NCI-H226 (cell line): ENCODE measurements at regions not wholly inside any gene's neighbourhood (a gene's known extent, or its start where the extent isn't known, plus 50 kb on each side); places are given as distances from the start of the nearest gene placed in this dataset.

Experiments used
- DNase-seq: peaks from one replicate; pipeline ENCODE4 v3.0.0-alpha.2; 2015

DNA sequence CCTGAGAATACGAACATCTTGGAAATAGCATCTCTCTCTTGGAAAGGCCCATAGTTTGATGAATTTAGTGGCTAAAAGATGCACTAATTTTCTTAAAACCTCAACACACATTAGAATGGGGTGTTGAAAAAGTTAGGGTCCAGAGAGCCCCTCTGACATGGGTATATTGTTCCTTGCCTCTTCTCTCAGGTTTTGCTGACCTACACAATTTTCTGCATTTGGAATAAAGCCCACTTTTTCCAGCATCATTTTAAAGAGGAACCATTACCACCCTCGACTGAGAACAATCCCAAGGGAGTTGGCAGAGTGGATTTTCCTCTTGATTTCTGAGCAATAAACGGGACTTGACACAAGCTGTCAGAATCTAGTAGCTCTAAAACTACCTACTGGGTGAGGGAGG lies 156.1 kb downstream of the PMP22 start:
- DNase-seq: no peak

- peak; percentile 35 for DNase-seq
Measured at GRCh38 chr17:15106540-15106939, 158.6 kb downstream of the PMP22 start.

- no peak for DNase-seq
Measured at GRCh38 chr17:15103785-15104184, 161.3 kb downstream of the PMP22 start.

DNA sequence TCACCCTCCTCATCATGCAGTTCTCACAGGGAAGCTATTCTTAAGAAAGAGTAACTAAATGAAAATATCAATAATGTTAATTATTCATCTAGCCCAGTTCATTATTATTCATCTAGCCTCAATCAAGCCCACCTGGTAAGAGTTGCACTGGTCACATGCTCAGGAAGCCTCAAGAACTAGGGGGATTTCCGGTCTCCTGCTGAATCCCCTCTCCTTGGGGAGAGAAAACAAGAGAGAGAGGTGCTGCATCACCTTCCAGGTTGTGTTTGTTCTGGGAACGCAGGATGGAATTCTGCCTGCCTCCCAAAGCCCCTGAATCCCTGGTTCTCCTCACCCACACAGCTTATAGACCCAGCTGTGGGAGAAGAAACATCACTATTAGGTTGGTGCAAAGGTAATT lies 164.0 kb downstream of the PMP22 start:
- no peak for DNase-seq

DNA sequence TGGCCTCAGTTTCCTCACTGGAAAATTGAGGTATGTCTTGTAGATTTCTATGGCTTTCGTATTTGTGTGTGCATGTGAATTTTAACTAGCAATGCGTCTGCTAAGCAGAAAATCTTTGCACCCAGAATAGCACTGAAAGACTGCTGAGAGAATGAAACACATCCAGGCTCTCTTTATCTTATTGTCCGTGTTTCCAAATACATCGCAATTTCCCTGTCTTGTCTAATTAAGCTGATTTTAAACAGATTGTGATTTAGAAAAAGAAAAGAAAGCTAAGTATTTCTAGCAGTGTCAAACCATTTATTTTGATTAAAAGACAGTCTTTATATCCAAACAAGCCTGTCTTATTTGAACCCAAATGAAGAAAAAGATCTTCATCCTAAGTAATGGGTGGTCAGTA lies 168.6 kb downstream of the PMP22 start:
- no peak for DNase-seq

- DNase-seq: no peak
Measured at GRCh38 chr17:15095935-15096334, 169.2 kb downstream of the PMP22 start.

- no peak for DNase-seq
Measured at GRCh38 chr17:15092762-15093161, 172.4 kb downstream of the PMP22 start.

DNA sequence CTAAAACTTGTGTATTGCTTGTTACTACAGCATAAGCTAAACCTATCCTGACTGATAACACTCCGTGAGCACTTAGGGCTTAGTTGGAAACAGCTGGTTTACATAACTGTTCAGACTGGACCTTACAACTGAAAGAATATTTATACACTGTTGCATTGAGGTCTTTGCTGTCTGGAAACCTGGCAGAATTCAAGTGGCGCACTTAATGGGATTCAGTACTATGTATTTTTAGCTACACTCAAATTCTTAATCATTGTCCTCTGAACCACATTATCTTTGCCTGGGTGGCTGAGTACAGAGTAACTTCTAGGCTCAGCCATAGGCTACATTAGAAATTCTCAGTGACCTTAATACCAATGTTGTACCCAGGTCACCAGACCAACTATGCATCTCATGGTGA lies 172.9 kb downstream of the PMP22 start:
- no peak for DNase-seq

GRCh38 chr17:15091825-15092224 lies 173.3 kb downstream of the PMP22 start:
- no peak for DNase-seq

DNA sequence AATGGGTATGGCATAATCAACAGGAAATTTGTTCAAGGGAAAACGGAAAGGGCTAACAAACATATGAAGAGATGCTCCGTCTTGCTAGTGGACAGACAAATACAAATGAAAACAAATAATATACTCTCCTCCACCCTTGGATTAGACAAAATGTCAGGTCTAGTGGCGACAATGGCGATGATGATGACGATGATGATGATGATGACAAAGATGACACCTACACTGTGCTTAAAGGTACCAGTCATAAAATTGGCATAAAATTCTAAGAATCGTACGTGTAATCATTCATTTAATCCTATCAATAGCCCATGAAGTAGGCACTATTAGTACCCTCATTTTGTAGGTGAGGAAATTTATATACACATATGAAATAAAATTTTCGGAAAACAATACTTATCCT lies 174.6 kb downstream of the PMP22 start:
- DNase-seq: no peak

DNA sequence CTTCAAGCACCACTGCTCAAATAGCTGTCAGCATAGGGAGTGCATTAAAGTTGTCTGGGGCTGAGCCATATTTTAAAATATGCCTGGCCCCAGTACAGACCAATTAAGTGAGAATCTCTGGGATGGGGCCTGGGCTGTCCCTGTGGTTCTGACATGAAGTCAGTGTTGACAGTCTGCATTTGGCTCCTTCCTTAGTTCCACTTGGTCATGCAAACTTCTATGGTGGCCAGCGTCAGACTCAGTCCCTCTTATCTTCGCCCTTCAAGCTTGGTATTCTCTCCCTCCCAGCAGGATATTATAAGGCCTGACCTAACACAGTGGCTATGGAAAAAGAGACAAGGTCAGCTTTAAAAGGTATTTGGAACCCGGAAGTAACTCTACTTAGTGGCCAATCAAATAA lies 177.2 kb downstream of the PMP22 start:
- no peak for DNase-seq

DNA sequence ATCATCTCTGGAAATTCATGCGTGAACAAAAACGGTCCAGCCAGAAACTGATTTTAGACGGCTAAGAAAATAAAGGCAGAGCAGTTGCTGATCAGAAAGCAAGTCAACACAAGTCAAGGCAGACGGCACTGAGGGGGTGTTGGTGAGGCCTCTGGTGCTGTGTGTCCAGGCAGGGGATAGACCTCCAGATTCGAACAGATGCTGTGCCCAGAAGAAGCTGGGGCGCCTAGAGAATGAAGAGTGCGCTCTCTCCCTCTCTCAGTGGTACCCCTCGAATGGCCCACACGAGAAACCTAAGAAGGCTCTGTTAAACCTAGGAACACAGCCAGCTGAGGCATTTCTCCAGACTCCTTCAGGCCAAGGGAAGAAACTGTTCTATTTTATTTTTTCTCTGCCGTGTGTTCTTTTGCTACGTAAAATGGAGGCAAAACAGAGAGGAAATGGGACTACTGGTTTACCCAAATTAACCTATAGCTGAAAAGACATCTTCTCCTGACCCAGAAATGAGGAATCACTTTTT lies 178.3 kb downstream of the PMP22 start:
- DNase-seq: no peak

DNA sequence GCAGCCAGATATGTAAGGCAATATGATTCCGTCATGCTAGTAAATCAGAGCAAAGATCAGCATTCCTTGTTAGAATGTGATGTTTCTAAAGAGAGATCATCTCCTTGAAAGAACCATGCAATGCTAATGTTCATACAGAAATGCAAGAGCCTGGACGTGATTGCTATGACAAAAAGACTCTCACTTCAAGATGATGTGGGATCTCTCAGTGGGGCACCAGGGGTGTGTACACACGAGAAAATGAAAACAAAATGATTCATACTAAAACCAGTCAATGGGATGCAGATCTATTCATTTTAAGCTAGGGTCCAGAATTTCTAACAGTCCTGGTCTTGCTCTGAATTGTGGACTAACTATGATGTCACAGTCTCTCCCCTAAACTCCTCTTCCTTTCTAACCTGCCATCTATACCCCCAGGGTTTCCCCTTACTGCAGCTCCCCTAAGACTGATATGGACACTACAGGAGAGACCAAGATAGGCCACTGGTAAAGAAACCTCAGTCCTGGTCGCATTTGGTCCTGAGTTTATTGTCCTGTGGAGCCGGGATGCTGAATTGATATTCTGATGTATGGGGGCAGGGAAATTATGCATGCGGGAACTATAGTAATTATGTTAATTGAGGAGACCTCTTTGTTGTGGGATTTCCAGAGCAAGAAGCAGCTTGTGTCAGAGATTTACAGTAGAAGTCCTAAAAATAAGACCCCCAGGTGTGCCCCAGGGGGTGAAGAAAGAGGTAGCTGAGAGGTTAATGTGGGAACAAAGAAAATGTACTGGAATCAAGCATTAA lies 179.0 kb downstream of the PMP22 start:
- no peak for DNase-seq

DNA sequence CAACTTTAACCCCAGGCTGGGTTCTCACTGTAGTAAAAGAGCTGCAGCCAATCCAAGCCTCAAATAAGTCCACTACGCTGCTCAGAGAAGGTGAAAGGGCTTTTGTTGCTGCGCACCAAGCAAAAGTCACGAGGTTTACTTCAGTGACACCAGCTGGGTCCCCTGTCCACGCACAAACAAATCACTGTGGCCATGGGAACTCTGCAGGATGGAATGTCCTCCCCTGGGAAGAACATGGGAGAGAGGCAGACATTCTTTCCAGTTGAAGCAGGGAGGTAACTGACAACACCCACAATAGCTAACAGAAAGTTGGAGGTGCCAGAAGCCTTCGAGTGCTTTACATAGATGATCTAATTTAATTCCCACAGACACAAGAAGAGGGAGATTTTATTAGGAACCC lies 181.9 kb downstream of the PMP22 start:
- DNase-seq: no peak

DNA sequence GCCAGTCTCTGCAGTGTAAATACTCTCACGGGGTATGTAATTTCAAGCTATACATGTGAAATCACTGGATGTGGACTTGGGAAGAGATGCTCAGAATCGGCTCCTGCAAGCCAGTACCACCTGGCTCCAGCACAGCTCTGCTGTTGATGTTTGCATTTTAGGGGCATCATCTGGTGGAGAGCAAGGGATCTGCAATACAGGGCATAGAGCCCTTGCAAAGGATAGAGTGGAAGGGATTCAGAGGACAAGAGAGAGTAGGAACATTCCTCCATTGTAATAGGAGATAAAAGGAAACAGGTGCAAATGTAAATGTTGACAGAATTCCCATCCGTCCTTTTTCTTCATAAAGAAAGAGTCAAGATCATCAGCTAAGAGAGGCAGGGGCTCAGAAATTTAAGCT lies 184.1 kb downstream of the PMP22 start:
- DNase-seq: no peak

GRCh38 chr17:15078570-15078969 lies 186.6 kb downstream of the PMP22 start:
- no peak for DNase-seq

DNA sequence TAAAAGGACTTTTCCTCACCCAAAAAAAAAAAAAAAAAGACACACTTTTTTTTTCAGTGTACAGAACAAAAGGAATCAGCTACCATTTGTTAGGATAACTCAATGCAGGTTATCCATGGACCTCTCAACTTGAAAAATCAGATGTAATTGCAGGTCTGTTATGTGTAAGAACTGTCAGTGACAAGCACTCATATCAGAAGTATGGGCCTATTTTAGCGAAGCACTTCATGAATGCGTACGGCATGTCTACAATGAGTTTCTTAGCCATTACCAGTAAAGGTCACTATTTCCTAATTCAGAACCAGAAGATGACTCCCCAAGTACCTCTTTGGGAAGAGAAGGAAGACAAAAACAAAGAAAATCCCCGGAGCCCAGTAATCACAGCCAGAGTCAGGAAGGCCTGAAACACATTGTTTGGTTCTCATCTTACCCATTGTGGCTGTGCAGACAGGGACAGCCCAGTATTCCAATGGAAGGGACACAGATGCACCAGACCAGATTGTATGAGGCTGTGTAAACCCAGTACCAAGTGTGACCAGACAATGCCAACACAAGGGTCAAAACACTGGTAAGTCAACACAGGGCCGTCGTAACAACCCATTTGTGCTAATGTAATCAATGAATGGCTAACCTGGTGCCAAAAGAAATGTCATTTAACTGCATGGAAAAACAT lies 188.0 kb downstream of the PMP22 start:
- DNase-seq: no peak

- DNase-seq: no peak
Measured at GRCh38 chr17:15051933-15052332, 213.2 kb downstream of the PMP22 start.

GRCh38 chr17:15049795-15050160 lies 215.3 kb downstream of the PMP22 start:
- DNase-seq: no peak

DNA sequence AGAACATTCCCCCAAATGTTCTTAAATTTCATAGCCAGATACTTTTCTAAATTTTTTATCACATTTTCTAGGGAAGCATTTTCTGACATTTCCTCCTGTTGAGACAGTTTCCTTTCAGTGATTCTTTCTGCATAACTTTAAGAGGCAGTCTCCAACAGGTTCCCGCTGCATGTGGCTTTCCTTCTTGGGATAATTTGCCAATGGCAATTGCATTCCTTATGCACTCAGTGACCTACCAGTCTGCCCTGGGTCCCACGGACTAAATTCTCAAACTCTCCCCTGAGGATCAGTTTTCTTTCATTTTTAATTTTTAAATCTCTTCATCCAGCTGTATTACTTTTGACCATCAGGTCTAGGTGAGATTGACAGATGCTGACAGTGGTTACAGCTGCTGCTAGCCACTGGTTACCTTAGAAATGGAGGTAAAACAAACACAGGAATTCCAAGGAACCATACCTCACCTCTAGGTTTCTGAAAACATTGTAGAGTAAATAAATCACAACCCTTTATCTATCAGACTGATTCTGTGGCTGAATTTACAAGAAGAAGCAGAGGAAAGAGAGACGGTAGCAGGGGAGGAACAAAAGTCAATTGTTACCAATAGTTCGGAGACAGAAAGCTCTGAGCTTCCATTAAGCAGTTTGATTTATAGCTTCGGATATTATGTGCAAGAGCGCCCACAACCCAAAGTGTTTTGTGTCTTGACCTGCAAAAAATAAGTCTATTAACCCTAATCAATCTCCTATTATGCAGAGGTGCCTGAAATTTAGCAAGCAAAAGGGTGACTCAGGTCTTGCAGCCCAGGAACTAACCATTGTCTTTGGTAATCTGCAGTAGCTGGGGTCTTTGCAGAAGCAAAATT lies 216.0 kb downstream of the PMP22 start:
- DNase-seq: no peak

DNA sequence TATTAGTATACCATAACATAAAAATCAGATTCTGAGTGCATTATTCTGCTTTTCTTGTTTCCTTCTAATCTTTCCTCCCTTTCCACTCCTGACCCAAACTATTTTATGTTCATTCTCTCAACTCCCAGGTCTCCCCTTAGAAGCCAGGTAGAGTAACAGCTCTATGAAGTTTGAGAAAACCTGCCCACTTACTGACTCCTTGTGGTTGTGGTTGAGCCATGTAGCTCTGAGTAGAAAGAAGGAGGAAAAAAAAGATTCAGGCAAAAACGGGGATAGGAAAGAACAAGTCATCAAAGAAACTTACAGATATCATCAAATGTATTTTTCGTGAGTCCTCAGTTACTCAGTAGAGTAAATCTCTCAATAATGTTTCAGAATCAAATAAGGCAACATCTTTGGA lies 216.7 kb downstream of the PMP22 start:
- no peak for DNase-seq

DNA sequence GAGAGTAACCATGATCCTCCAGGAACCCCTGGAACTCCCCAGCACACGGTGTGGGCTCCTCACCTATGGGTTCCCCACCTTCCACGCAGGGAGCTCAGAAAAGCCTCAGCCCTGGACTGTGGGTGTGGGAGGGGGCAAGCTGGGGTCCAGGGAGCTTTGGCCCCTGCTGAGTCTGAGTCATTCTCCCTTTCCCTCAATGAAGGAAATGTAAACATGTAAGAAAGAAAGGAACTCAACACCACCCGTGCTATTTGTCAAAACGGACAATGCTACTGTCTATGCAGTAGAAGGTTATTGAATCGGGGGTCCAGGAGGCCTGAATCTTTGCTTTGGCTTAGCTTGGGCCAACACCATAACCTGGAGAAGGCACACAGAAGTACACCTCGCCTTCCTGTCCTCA lies 222.8 kb downstream of the PMP22 start:
- DNase-seq: no peak

- DNase-seq: no peak
Measured at GRCh38 chr17:15039366-15039765, 225.8 kb downstream of the PMP22 start.

GRCh38 chr17:15038656-15039055 lies 226.5 kb downstream of the PMP22 start:
- DNase-seq: no peak
